ENCODE measurements at regions not wholly inside any gene's neighbourhood (a gene's known extent, or its start where the extent isn't known, plus 50 kb on each side); places are given as distances from the start of the nearest gene placed in this dataset.

DNA sequence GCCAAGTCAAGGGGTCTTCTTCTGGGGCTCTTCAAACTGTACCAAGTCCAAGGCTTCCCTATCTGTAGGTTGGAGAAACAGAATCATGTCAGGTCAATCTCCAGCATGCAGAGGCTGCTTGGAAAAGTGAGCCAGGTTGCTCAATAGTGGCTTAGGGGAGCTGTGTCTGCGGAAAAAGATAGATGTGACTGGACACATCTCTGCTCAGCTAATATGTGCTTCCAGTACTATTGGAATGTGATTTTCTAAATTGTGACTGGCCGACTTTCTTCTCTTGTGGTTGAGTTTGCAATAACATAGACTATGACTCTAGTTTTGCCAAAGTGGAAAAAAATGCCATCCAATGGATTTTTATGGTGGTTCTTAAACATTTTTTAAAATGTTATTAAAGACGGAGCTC, 136.7 kb downstream of the BOD1 start:
- Mint-ChIP-seq H3K36me3 (no peaks in the 10 kb centered on the region), H3K4me3 (no peak overlapping the region), H3K9me3 (no peaks in the 10 kb centered on the region), H3K27ac (no peak overlapping the region), H3K27me3 (peaks cover 16% of the 10 kb centered on the region), H3K4me1 (ENCODE audit: unreplicated experiment) (no peaks in the 10 kb centered on the region)
- TF ChIP-seq CTCF (conservative IDR thresholded peaks at IDR 0.05): no peak
- DNase-seq (ENCODE audit: extremely low spot score, unreplicated experiment): no peak

DNA sequence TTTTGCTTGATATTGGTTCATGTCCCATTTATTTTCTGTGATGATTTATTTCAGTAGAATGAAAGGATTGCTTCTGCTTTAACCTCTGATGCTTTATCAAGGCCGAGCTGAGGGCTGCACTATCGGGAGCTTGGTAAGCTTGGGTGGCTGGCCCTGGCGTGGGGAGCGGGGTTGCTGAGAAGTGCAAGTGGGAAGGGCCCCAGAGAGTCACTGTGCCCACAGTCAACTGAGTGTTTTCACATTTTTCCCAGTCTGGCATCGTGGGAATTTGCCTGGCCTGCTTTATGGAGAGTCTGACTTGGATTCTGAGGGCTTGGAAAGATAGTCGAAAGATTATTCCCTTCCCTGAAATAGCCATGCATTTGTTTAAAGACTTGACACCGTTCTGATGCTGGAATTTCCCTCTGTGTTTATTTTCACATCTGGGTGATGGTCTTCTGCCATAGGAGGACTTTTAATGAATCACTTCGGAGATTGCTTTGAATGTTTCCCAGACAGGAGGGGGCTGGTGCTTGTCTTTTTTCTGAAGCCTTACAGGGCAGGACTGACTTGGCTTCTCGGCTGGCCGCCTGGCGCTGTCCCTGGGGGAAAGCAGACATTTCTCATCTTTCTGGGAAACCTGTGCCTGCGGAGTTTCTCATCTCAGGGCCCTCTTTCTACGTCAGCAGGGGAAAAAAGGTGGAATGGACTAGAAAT, 139.0 kb downstream of the BOD1 start:
- Mint-ChIP-seq H3K36me3 (no peaks in the 10 kb centered on the region), H3K4me3 (no peak overlapping the region), H3K4me1 (ENCODE audit: unreplicated experiment) (peaks cover 8% of the 10 kb centered on the region), H3K27ac (no peak overlapping the region), H3K9me3 (no peaks in the 10 kb centered on the region), H3K27me3 (peaks cover 17% of the 10 kb centered on the region)
- TF ChIP-seq CTCF (conservative IDR thresholded peaks at IDR 0.05): no peak
- DNase-seq (ENCODE audit: extremely low spot score, unreplicated experiment): no peak

- Mint-ChIP-seq H3K36me3 (no peaks in the 10 kb centered on the region), H3K27ac (no peak overlapping the region), H3K9me3 (no peaks in the 10 kb centered on the region), H3K27me3 (peaks cover 17% of the 10 kb centered on the region), H3K4me1 (ENCODE audit: unreplicated experiment) (peaks cover 14% of the 10 kb centered on the region), H3K4me3 (no peak overlapping the region)
- no peak for TF ChIP-seq CTCF (conservative IDR thresholded peaks at IDR 0.05)
- no peak for DNase-seq (ENCODE audit: extremely low spot score, unreplicated experiment)
Measured at GRCh38 chr5:173475780-173476179, 140.7 kb downstream of the BOD1 start.

DNA sequence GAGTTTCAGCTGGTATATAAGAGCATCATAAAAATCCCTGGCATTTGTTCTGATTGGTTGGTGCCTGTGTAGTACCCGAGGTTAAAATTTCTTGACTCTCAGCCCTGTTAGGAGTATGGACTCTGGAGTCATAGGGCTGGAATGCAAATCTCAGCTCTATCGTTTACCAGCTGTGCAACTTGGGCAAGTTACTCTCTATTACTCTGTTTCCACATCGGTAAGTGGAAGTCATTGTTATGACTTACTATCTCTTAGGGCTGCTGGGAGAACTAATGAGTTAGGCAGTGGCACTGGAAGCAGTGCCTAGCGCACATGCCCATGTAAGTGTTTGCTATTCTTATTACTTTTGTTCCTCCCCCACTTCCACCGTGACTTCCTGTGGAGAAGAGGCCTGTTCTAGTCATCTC, 141.6 kb downstream of the BOD1 start:
- TF ChIP-seq CTCF (conservative IDR thresholded peaks at IDR 0.05): no peak
- Mint-ChIP-seq H3K4me3 (no peak overlapping the region), H3K9me3 (no peaks in the 10 kb centered on the region), H3K27me3 (peaks cover 15% of the 10 kb centered on the region), H3K4me1 (ENCODE audit: unreplicated experiment) (peaks cover 14% of the 10 kb centered on the region), H3K36me3 (no peaks in the 10 kb centered on the region), H3K27ac (no peak overlapping the region)
- no peak for DNase-seq (ENCODE audit: extremely low spot score, unreplicated experiment)

GRCh38 chr5:173473288-173473687, 143.2 kb downstream of the BOD1 start:
- H3K4me1 Mint-ChIP-seq (ENCODE audit: unreplicated experiment): peaks cover 14% of the 10 kb centered on the region
- H3K9me3 Mint-ChIP-seq: no peaks in the 10 kb centered on the region
- no peaks in the 10 kb centered on the region for H3K36me3 Mint-ChIP-seq
- TF ChIP-seq CTCF (conservative IDR thresholded peaks at IDR 0.05): no peak
- H3K4me3 Mint-ChIP-seq: no peak overlapping the region
- peaks cover 11% of the 10 kb centered on the region for H3K27me3 Mint-ChIP-seq
- H3K27ac Mint-ChIP-seq: no peak overlapping the region
- DNase-seq (ENCODE audit: extremely low spot score, unreplicated experiment): no peak

Data from type B pancreatic cell (in vitro differentiated cells).